ENCODE measurements at regions not wholly inside any gene's neighbourhood (a gene's known extent, or its start where the extent isn't known, plus 50 kb on each side); places are given as distances from the start of the nearest gene placed in this dataset.

DNA sequence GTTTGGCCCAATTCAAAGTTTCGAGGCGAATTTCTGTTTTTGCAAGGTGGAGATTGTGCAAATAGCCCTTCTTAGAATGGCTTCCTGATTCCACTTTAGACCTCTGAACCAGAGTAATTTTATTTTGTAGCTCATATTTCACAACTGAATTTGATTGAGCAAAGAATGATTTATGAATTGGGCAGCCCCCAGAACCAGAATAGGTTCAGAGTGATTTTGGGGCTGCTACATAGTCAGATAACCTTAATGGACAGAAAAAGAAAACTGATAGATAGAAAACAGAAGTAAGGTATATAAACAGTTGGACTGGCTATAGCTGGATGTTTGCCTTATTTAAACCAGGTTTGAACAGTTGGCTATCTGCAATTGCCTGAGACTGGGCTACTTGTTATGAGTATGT, 156.6 kb downstream of the YIPF5 start:
- TF ChIP-seq POLR2A (IDR thresholded peaks at IDR 0.05) = no peak
- TF ChIP-seq, protein P1, sequence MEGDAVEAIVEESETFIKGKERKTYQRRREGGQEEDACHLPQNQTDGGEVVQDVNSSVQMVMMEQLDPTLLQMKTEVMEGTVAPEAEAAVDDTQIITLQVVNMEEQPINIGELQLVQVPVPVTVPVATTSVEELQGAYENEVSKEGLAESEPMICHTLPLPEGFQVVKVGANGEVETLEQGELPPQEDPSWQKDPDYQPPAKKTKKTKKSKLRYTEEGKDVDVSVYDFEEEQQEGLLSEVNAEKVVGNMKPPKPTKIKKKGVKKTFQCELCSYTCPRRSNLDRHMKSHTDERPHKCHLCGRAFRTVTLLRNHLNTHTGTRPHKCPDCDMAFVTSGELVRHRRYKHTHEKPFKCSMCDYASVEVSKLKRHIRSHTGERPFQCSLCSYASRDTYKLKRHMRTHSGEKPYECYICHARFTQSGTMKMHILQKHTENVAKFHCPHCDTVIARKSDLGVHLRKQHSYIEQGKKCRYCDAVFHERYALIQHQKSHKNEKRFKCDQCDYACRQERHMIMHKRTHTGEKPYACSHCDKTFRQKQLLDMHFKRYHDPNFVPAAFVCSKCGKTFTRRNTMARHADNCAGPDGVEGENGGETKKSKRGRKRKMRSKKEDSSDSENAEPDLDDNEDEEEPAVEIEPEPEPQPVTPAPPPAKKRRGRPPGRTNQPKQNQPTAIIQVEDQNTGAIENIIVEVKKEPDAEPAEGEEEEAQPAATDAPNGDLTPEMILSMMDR (IDR thresholded peaks at IDR 0.05 in 8 of 11, conservative IDR thresholded peaks at IDR 0.05 in 3 of 11) = no peak
